Esophagus muscularis mucosa (tissue), 4 donors: ENCODE measurements at regions not wholly inside any gene's neighbourhood (a gene's known extent, or its start where the extent isn't known, plus 50 kb on each side); places are given as distances from the start of the nearest gene placed in this dataset.
A peak's percentile ranks its signal among the peaks of the same experiment; 100 is the strongest.

Source experiments
- DNase-seq: peaks from one replicate; pipeline ENCODE4 v3.0.0-alpha.2; 2017; ENCODE audit errors: extremely low spot score
- H3K27ac ChIP-seq, 4 donors: fragments of 200-600 bp; sonication (generic); replicated peaks in 1 of 4; 1 replicate in 3 of 4; 2 replicates in 1 of 4; pipeline ENCODE4 v1.5.1; 2016 to 2019; ENCODE audit warnings: mild to moderate bottlenecking in 1 of 4
- H3K27me3 ChIP-seq, 4 donors: fragments of 200-600 bp; sonication (generic); one replicate each; pipeline versions ENCODE4 v1.5.1 to v1.6.0; 2016 to 2019
- H3K36me3 ChIP-seq, 4 donors: fragments of 200-600 bp; sonication (generic); one replicate each; pipeline ENCODE4 v1.5.1; 2016 to 2019
- H3K4me1 ChIP-seq, 4 donors: fragments of 200-600 bp; sonication (generic); one replicate each; pipeline ENCODE4 v1.5.1; 2016 to 2019
- H3K4me3 ChIP-seq, 4 donors: fragments of 200-600 bp; sonication (generic); 1 replicate in 2 of 4; 2 replicates in 2 of 4; pipeline ENCODE4 v1.5.1; 2016 to 2019; ENCODE audit warnings: mild to moderate bottlenecking in 4 of 4, moderate library complexity in 1 of 4
- H3K9me3 ChIP-seq, 4 donors: fragments of 200-600 bp; sonication (generic); 1 replicate in 3 of 4; 2 replicates in 1 of 4; pipeline ENCODE4 v1.5.1; 2016 to 2019
- CTCF ChIP-seq, 3 experiments: fragments of 200-600 bp in 2 of 3; fragments of 450-650 bp in 1 of 3; sonication (generic) in 2 of 3; IDR thresholded peaks; one replicate each; pipeline ENCODE4 v1.5.1; 2017 to 2019; ENCODE audit warnings: antibody characterized with exemption in 3 of 3, mild to moderate bottlenecking in 2 of 3, moderate library complexity in 1 of 3
- EP300 ChIP-seq: sonication (generic); formaldehyde crosslinking; IDR thresholded peaks from one replicate; pipeline ENCODE4 v1.6.1; 2017; ENCODE audit warnings: antibody characterized with exemption
- POLR2A ChIP-seq: fragments of 450-650 bp; IDR thresholded peaks from one replicate; pipeline ENCODE4 v1.6.1; 2017; ENCODE audit warnings: antibody characterized with exemption, moderate library complexity, mild to moderate bottlenecking, low read depth
- POLR2AphosphoS5 ChIP-seq, 2 donors: sonication (generic); formaldehyde crosslinking; IDR thresholded peaks; one replicate each; pipeline ENCODE4 v1.6.1; 2017; ENCODE audit warnings: antibody characterized with exemption in 2 of 2
- WGBS: methylation state at CpG from one replicate; pipeline ENCODE4 v1.1.5; 2018; 5-methylcytosine and 5-hydroxymethylcytosine counted together
- intact Hi-C: fragments of 100-400 bp; cut with DNase I; formaldehyde crosslinking; loops from one replicate; pipeline ENCODE4 v1.15.1; 2023

- WGBS: 93% methylated on average over 4 of the region's 11 CpGs
- Histone ChIP-seq H3K27ac (no peak overlapping the region), H3K4me1 (no peaks in the 10 kb centered on the region), H3K36me3 (no peaks in the 10 kb centered on the region), H3K27me3 (no peaks in the 10 kb centered on the region), H3K4me3 (no peak overlapping the region), H3K9me3 (no peaks in the 10 kb centered on the region)
- DNase-seq: peak; percentile 74
- intact Hi-C loops: no loop called here
- no peak for TF ChIP-seq CTCF (IDR thresholded peaks at IDR 0.05)
- no peak for TF ChIP-seq POLR2A
Observed at GRCh38 chr18:35817604-35818352, 154.7 kb upstream of the RMP24 start.

GRCh38 chr18:35818353-35818667 lies 154.2 kb upstream of the RMP24 start:
- Histone ChIP-seq H3K27me3 (no peaks in the 10 kb centered on the region), H3K27ac (no peak overlapping the region), H3K4me3 (no peak overlapping the region), H3K9me3 (no peaks in the 10 kb centered on the region), H3K36me3 (no peaks in the 10 kb centered on the region), H3K4me1 (no peaks in the 10 kb centered on the region)
- no peak for DNase-seq
- TF ChIP-seq POLR2A (no peak), CTCF (IDR thresholded peaks at IDR 0.05) (no peak), EP300 (no peak), POLR2AphosphoS5 (IDR thresholded peaks at IDR 0.05) (no peak)
- WGBS: 75% methylated on average over 10 of the region's 12 CpGs
- intact Hi-C loops: no loop called here

GRCh38 chr18:35822413-35822812 lies 150.1 kb upstream of the RMP24 start:
- no peaks in the 10 kb centered on the region for H3K9me3 ChIP-seq
- no peaks in the 10 kb centered on the region for H3K27me3 ChIP-seq
- TF ChIP-seq EP300 (no peak), POLR2AphosphoS5 (IDR thresholded peaks at IDR 0.05) (no peak), POLR2A (no peak), CTCF (IDR thresholded peaks at IDR 0.05) (no peak)
- peaks cover 0 to 6% (median 0%) of the 10 kb centered on the region in 4 donors for H3K4me1 ChIP-seq
- no peak overlapping the region for H3K27ac ChIP-seq
- H3K36me3 ChIP-seq: no peaks in the 10 kb centered on the region
- no peak overlapping the region for H3K4me3 ChIP-seq
- no peak for DNase-seq
- 46% methylated on average over 6 of the region's 6 CpGs for WGBS
- intact Hi-C loops: no loop called here

- H3K36me3 ChIP-seq: no peaks in the 10 kb centered on the region
- peaks cover 0 to 11% (median 0%) of the 10 kb centered on the region in 4 donors for H3K4me1 ChIP-seq
- no peak for DNase-seq
- H3K4me3 ChIP-seq: no peak overlapping the region
- WGBS: 70% methylated on average over 1 of the region's 1 CpG
- no peak for TF ChIP-seq POLR2A
- no peak for TF ChIP-seq POLR2AphosphoS5 (IDR thresholded peaks at IDR 0.05)
- H3K9me3 ChIP-seq: no peaks in the 10 kb centered on the region
- H3K27me3 ChIP-seq: no peaks in the 10 kb centered on the region
- intact Hi-C loops: no loop called here
- H3K27ac ChIP-seq: no peak overlapping the region
Observed at GRCh38 chr18:35826477-35826876, 146.0 kb upstream of the RMP24 start.

- DNase-seq: no peak
- no peak overlapping the region for H3K4me3 ChIP-seq
- peaks cover 0 to 11% (median 0%) of the 10 kb centered on the region in 4 donors for H3K4me1 ChIP-seq
- no peak overlapping the region for H3K27ac ChIP-seq
- H3K9me3 ChIP-seq: peaks cover 0 to 6% (median 0%) of the 10 kb centered on the region in 4 donors
- no peaks in the 10 kb centered on the region for H3K27me3 ChIP-seq
- TF ChIP-seq CTCF (IDR thresholded peaks at IDR 0.05) (no peak), POLR2AphosphoS5 (IDR thresholded peaks at IDR 0.05) (no peak), EP300 (no peak), POLR2A (no peak)
- no peaks in the 10 kb centered on the region for H3K36me3 ChIP-seq
- intact Hi-C loops: no loop called here
Observed at GRCh38 chr18:35827275-35827902, 145.1 kb upstream of the RMP24 start.
